ACC112 (cell line): ENCODE measurements at regions not wholly inside any gene's neighbourhood (a gene's known extent, or its start where the extent isn't known, plus 50 kb on each side); places are given as distances from the start of the nearest gene placed in this dataset.

Source experiments
- H2AFZ ChIP-seq: fragments of 200-600 bp; sonication (generic); one replicate; pipeline ENCODE4 v1.6.0; 2017; ENCODE audit warnings: antibody characterized with exemption, low read length; ENCODE audit not compliant: unreplicated experiment
- H3K27ac ChIP-seq: fragments of 200-600 bp; sonication (generic); 2 replicates; pipeline ENCODE4 v1.5.1; 2014; ENCODE audit warnings: low read depth, mild to moderate bottlenecking, antibody characterized with exemption, low read length, moderate library complexity
- H3K27me3 ChIP-seq: fragments of 200-600 bp; sonication (generic); 2 replicates; pipeline ENCODE4 v1.6.1; 2014; ENCODE audit warnings: mild to moderate bottlenecking, antibody characterized with exemption, low read length, moderate library complexity, mixed read lengths; ENCODE audit not compliant: insufficient read depth
- H3K36me3 ChIP-seq: fragments of 200-600 bp; sonication (generic); 2 replicates; pipeline ENCODE4 v1.6.1; 2016; ENCODE audit warnings: mild to moderate bottlenecking, antibody characterized with exemption, low read length, moderate library complexity, mixed read lengths; ENCODE audit not compliant: insufficient read depth
- H3K4me1 ChIP-seq: fragments of 200-600 bp; sonication (generic); one replicate; pipeline ENCODE4 v1.6.1; 2016; ENCODE audit warnings: low read length, mixed read lengths; ENCODE audit not compliant: insufficient read depth, unreplicated experiment, control insufficient read depth
- H3K4me3 ChIP-seq: fragments of 200-600 bp; sonication (generic); 2 replicates; pipeline ENCODE4 v1.5.1; 2014; ENCODE audit warnings: mild to moderate bottlenecking, low read depth, low read length
- H3K79me2 ChIP-seq: fragments of 200-600 bp; sonication (generic); one replicate; pipeline ENCODE4 v1.6.0; 2016; ENCODE audit warnings: low read length; ENCODE audit not compliant: control insufficient read depth, unreplicated experiment, insufficient read depth

DNA sequence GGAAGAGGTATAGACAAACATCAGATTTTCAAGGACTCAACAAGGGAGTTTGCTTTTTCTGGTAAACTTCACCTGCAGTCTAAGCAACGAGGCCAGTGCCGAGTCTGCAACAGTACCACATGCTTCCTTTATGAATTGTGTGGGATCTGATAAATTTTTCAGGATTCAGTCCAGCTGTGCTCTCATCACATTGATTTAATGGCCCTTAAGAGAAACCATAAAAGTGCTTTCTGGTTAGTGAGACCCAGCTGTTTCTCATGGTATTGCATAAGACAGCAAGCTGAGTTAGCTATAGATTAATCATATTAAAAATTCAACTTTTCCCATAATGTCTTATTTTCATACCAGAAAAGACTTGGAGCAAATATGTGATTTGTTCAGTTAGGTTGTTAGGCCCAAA is 291.4 kb downstream of the CENPW start:
- Histone ChIP-seq H3K4me1 (peaks cover 6% of the 10 kb centered on the region), H2AFZ (no peak overlapping the region), H3K79me2 (no peaks in the 10 kb centered on the region), H3K27ac (no peak overlapping the region), H3K27me3 (no peaks in the 10 kb centered on the region), H3K4me3 (no peak overlapping the region), H3K36me3 (no peaks in the 10 kb centered on the region)

GRCh38 chr6:126632271-126632670 is 292.4 kb downstream of the CENPW start:
- Histone ChIP-seq H3K79me2 (no peaks in the 10 kb centered on the region), H3K27ac (no peak overlapping the region), H3K4me1 (peaks cover 6% of the 10 kb centered on the region), H2AFZ (no peak overlapping the region), H3K4me3 (no peak overlapping the region), H3K36me3 (no peaks in the 10 kb centered on the region), H3K27me3 (no peaks in the 10 kb centered on the region)

GRCh38 chr6:126633373-126633772 is 293.5 kb downstream of the CENPW start:
- H3K79me2 ChIP-seq = no peaks in the 10 kb centered on the region
- no peaks in the 10 kb centered on the region for H3K27me3 ChIP-seq
- peaks cover 10% of the 10 kb centered on the region for H3K4me1 ChIP-seq
- no peak overlapping the region for H3K27ac ChIP-seq
- H3K36me3 ChIP-seq = no peaks in the 10 kb centered on the region
- no peak overlapping the region for H2AFZ ChIP-seq
- no peak overlapping the region for H3K4me3 ChIP-seq

- H3K4me3 ChIP-seq = no peak overlapping the region
- H2AFZ ChIP-seq = no peak overlapping the region
- no peaks in the 10 kb centered on the region for H3K79me2 ChIP-seq
- no peak overlapping the region for H3K27ac ChIP-seq
- H3K36me3 ChIP-seq = no peaks in the 10 kb centered on the region
- H3K4me1 ChIP-seq = peaks cover 4% of the 10 kb centered on the region
- H3K27me3 ChIP-seq = no peaks in the 10 kb centered on the region
Observed at GRCh38 chr6:126640356-126640755, 300.4 kb downstream of the CENPW start.

DNA sequence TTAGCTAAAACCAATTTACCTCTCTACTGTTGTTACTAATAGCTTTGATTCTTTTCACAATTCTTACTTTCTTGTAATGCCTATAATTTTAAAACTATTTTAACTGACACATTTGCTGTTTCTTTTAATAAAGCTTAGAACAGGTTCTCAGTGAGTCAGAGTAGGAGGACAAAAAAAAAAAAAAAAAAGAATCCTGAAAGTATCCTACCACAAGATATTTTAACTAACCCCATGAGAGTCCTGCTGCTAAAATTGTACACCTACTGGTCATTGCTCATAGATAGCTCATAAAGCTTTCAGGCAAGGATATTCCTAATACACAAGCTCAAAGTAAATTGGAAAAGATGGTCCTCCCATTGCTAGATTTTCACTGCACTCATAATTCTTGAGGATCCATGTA is 301.0 kb downstream of the CENPW start:
- H3K27me3 ChIP-seq = no peaks in the 10 kb centered on the region
- peaks cover 4% of the 10 kb centered on the region for H3K4me1 ChIP-seq
- H3K4me3 ChIP-seq = no peak overlapping the region
- no peak overlapping the region for H2AFZ ChIP-seq
- no peak overlapping the region for H3K27ac ChIP-seq
- no peaks in the 10 kb centered on the region for H3K36me3 ChIP-seq
- H3K79me2 ChIP-seq = no peaks in the 10 kb centered on the region

GRCh38 chr6:126641641-126642040 is 301.7 kb downstream of the CENPW start:
- Histone ChIP-seq H3K4me3 (no peak overlapping the region), H3K79me2 (no peaks in the 10 kb centered on the region)

GRCh38 chr6:126643352-126643751 is 303.4 kb downstream of the CENPW start:
- Histone ChIP-seq H3K27me3 (no peaks in the 10 kb centered on the region), H3K27ac (no peak overlapping the region), H3K36me3 (no peaks in the 10 kb centered on the region), H3K4me3 (no peak overlapping the region), H3K4me1 (no peaks in the 10 kb centered on the region), H3K79me2 (no peaks in the 10 kb centered on the region), H2AFZ (no peak overlapping the region)

More at GRCh38 chr6:126641641-126642040, 301.7 kb downstream of the CENPW start:
- H3K4me1 ChIP-seq = peaks cover 4% of the 10 kb centered on the region
- H3K27me3 ChIP-seq = no peaks in the 10 kb centered on the region
- H2AFZ ChIP-seq = no peak overlapping the region
- no peak overlapping the region for H3K27ac ChIP-seq
- H3K36me3 ChIP-seq = no peaks in the 10 kb centered on the region

DNA sequence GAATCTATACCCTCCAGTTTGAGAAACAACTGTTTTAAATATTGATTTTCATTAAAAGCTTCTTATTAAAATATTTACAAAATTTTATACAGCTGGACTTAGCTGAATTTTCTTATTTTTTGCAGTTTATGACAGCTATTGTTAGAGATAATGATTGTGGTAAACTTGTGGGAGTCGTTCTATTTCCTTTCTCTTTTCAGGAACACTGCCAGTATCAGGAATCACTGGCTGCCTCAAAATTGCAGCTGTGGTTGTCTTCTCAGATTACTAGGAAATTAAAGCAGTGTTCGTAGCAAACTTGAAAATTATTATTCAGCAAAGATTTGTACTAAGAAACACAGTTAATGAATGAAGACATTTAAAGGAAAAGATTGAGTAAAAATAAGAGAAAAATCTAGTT is 311.0 kb downstream of the CENPW start:
- no peaks in the 10 kb centered on the region for H3K79me2 ChIP-seq
- H3K27ac ChIP-seq = no peak overlapping the region
- no peaks in the 10 kb centered on the region for H3K4me1 ChIP-seq
- H3K36me3 ChIP-seq = no peaks in the 10 kb centered on the region
- H2AFZ ChIP-seq = no peak overlapping the region
- no peaks in the 10 kb centered on the region for H3K27me3 ChIP-seq
- no peak overlapping the region for H3K4me3 ChIP-seq

GRCh38 chr6:126657561-126658175 is 317.8 kb downstream of the CENPW start:
- no peak overlapping the region for H2AFZ ChIP-seq

GRCh38 chr6:126660376-126660775 is 320.5 kb downstream of the CENPW start:
- Histone ChIP-seq H3K4me1 (peaks cover 22% of the 10 kb centered on the region), H3K79me2 (no peaks in the 10 kb centered on the region), H3K27ac (no peak overlapping the region), H3K4me3 (no peak overlapping the region), H3K27me3 (no peaks in the 10 kb centered on the region), H2AFZ (no peak overlapping the region), H3K36me3 (no peaks in the 10 kb centered on the region)

More at GRCh38 chr6:126657561-126658175, 317.8 kb downstream of the CENPW start:
- H3K27me3 ChIP-seq = no peaks in the 10 kb centered on the region
- H3K36me3 ChIP-seq = no peaks in the 10 kb centered on the region
- H3K4me1 ChIP-seq = peaks cover 18% of the 10 kb centered on the region
- H3K79me2 ChIP-seq = no peaks in the 10 kb centered on the region
- no peak overlapping the region for H3K4me3 ChIP-seq
- no peak overlapping the region for H3K27ac ChIP-seq

GRCh38 chr6:126661646-126662045 is 321.7 kb downstream of the CENPW start:
- H2AFZ ChIP-seq = no peak overlapping the region

More at GRCh38 chr6:126661646-126662045, 321.7 kb downstream of the CENPW start:
- Histone ChIP-seq H3K27ac (peak overlapping the region; percentile 78), H3K79me2 (no peaks in the 10 kb centered on the region), H3K27me3 (no peaks in the 10 kb centered on the region), H3K4me3 (no peak overlapping the region), H3K36me3 (no peaks in the 10 kb centered on the region), H3K4me1 (peaks cover 22% of the 10 kb centered on the region)
